GM19452 (cell line): ENCODE measurements at regions not wholly inside any gene's neighbourhood (a gene's known extent, or its start where the extent isn't known, plus 50 kb on each side); places are given as distances from the start of the nearest gene placed in this dataset.
"Not testable (repeated sequence)": the region's sequence is repeated elsewhere in the genome, so short reads cannot be mapped to it uniquely, and the experiment has no call there.

Source experiments
- ATAC-seq: cut with Tn5 transposase; IDR thresholded peaks from one replicate; pipeline ENCODE4 v1.9.1; 2021; ENCODE audit not compliant: unreplicated experiment

GRCh38 chr3:158882445-158882844 is 80.6 kb downstream of the MFSD1 start:
- ATAC-seq, result no peak

- ATAC-seq, result no peak
Observed at GRCh38 chr3:158896729-158897128, 94.9 kb downstream of the MFSD1 start.

GRCh38 chr3:158906749-158907148 is 104.9 kb downstream of the MFSD1 start:
- no peak for ATAC-seq

GRCh38 chr3:158908187-158908734 is 106.4 kb downstream of the MFSD1 start:
- no peak for ATAC-seq

GRCh38 chr3:158909870-158910269 is 108.0 kb downstream of the MFSD1 start:
- ATAC-seq, result no peak

- ATAC-seq, result no peak
Observed at GRCh38 chr3:158911586-158911985, 109.7 kb downstream of the MFSD1 start.

- no peak for ATAC-seq
Observed at GRCh38 chr3:158912188-158912587, 110.3 kb downstream of the MFSD1 start.

- ATAC-seq, result no peak
Observed at GRCh38 chr3:158912621-158913020, 110.8 kb downstream of the MFSD1 start.

GRCh38 chr3:158916111-158916510 is 114.3 kb downstream of the MFSD1 start:
- no peak for ATAC-seq

- ATAC-seq, result peak; percentile 77
Observed at GRCh38 chr3:158918008-158918407, 116.2 kb downstream of the MFSD1 start.

GRCh38 chr3:158918451-158918850 is 116.6 kb downstream of the MFSD1 start:
- no peak for ATAC-seq

- no peak for ATAC-seq
Observed at GRCh38 chr3:158920371-158920770, 118.5 kb downstream of the MFSD1 start.

- no peak for ATAC-seq
Observed at GRCh38 chr3:158925021-158925420, 123.2 kb downstream of the MFSD1 start.

GRCh38 chr3:158925828-158926494 is 124.1 kb downstream of the MFSD1 start:
- ATAC-seq, result no peak

- no peak for ATAC-seq
Observed at GRCh38 chr3:158935846-158936245, 134.0 kb downstream of the MFSD1 start.

GRCh38 chr3:158936530-158937113 is 134.8 kb downstream of the MFSD1 start:
- ATAC-seq, result no peak

- no peak for ATAC-seq
Observed at GRCh38 chr3:158950178-158950901, 148.5 kb downstream of the MFSD1 start.

GRCh38 chr3:158953131-158953530 is 151.3 kb downstream of the MFSD1 start:
- no peak for ATAC-seq

- ATAC-seq, result no peak
Observed at GRCh38 chr3:158954420-158954819, 152.6 kb downstream of the MFSD1 start.

GRCh38 chr3:158957777-158958176 is 155.9 kb downstream of the MFSD1 start:
- ATAC-seq, result not testable (repeated sequence)

GRCh38 chr3:158958873-158959272 is 157.0 kb downstream of the MFSD1 start:
- no peak for ATAC-seq

GRCh38 chr3:158961471-158961870 is 159.6 kb downstream of the MFSD1 start:
- ATAC-seq, result no peak
